Pancreas (tissue), 10 donors: ENCODE measurements at regions not wholly inside any gene's neighbourhood (a gene's known extent, or its start where the extent isn't known, plus 50 kb on each side); places are given as distances from the start of the nearest gene placed in this dataset.

Experiments
- ATAC-seq, 4 donors: fragments of 200-7000 bp; cut with Tn5 transposase; one replicate each; pipeline versions ENCODE4 v1.8.0 to v1.9.1; 2020; ENCODE audit warnings: mild to moderate bottlenecking in 4 of 4, moderate library complexity in 4 of 4
- DNase-seq, 6 donors: peaks; one replicate each; pipeline ENCODE4 v3.0.0-alpha.2; 2020
- FAIRE-seq: peaks from 2 replicates; lab custom pipeline; 2012; peaks lifted over from hg19 to GRCh38; lab: Jason Lieb, UNC
- H3K27ac ChIP-seq, 4 donors: fragments of 200-600 bp; sonication (generic); 1 replicate in 3 of 4; 2 replicates in 1 of 4; pipeline versions ENCODE4 v1.5.0 to v1.8.0; 2020
- H3K27me3 ChIP-seq, 4 donors: fragments of 200-600 bp; one replicate each; pipeline ENCODE4 v1.8.0; 2021
- H3K36me3 ChIP-seq, 3 donors: fragments of 200-600 bp; sonication (generic) in 1 of 3; one replicate each; pipeline versions ENCODE4 v1.5.0 to v1.8.0; 2020 to 2021
- H3K4me1 ChIP-seq, 3 donors: fragments of 200-600 bp; one replicate each; pipeline ENCODE4 v1.8.0; 2021
- H3K4me3 ChIP-seq, 4 donors: fragments of 200-600 bp; sonication (generic) in 2 of 4; one replicate each; pipeline versions ENCODE4 v1.5.0 to v1.8.0; 2020 to 2021
- H3K9me3 ChIP-seq, 4 donors: fragments of 200-600 bp; one replicate each; pipeline ENCODE4 v1.8.0; 2021
- CTCF ChIP-seq, 4 donors: fragments of 200-600 bp; sonication (generic) in 3 of 4; IDR thresholded peaks; one replicate each; pipeline versions ENCODE4 v1.5.0 to v1.8.0; 2021; ENCODE audit warnings: antibody characterized with exemption in 4 of 4
- WGBS, 2 donors: extraction: QIAGEN DNeasy Blood & Tissue Kit; methylation state at CpG; one replicate each; pipeline ENCODE4 v1.1.7; 2013; 5-methylcytosine and 5-hydroxymethylcytosine counted together
- intact Hi-C, 3 donors: fragments of 100-400 bp; cut with DNase I; formaldehyde crosslinking; loops; one replicate each; pipeline versions ENCODE4 v1.11.1 to v1.14.2; 2022
- donor health status: healthy with polysubstance abuse.
- donor health status: DM: no; HTN: no; CAD: no; lungs with moderate emphysema.
- donor health status: DM: no; HTN: no; CAD: no.
- donor health status: control.
- donor health status: control.
- donor health status: Bipolar disorder and iron deficiency.
- donor health status: DM: yes; HTN: yes; CAD: no.
- donor health status: DM: no; HTN: no; CAD: no.
- donor health status: DM: no; HTN: no; CAD: no.
- donor health status: DM: yes; HTN: yes; CAD: no.

GRCh38 chr6:4553387-4553786, 222.8 kb upstream of the CDYL start:
- no peak overlapping the region for H3K4me3 ChIP-seq
- DNase-seq = no peak
- ATAC-seq = no peak
- 69 to 71% methylated on average over 10 of the region's 10 CpGs for WGBS, 2 donors
- TF ChIP-seq CTCF (IDR thresholded peaks at IDR 0.05) = no peak
- no peak for FAIRE-seq
- no peaks in the 10 kb centered on the region for H3K27me3 ChIP-seq
- H3K4me1 ChIP-seq = no peaks in the 10 kb centered on the region
- intact Hi-C loops = no loop called here
- no peaks in the 10 kb centered on the region for H3K9me3 ChIP-seq
- H3K36me3 ChIP-seq = no peaks in the 10 kb centered on the region
- H3K27ac ChIP-seq = no peak overlapping the region

- Histone ChIP-seq H3K9me3 (no peaks in the 10 kb centered on the region), H3K4me3 (no peak overlapping the region), H3K27ac (no peak overlapping the region), H3K27me3 (no peaks in the 10 kb centered on the region), H3K36me3 (no peaks in the 10 kb centered on the region), H3K4me1 (no peaks in the 10 kb centered on the region)
- TF ChIP-seq CTCF (IDR thresholded peaks at IDR 0.05) = no peak
- intact Hi-C loops = no loop called here
- 88 to 95% methylated on average over 1 of the region's 1 CpG for WGBS, 2 donors
- no peak for ATAC-seq
- FAIRE-seq = no peak
- DNase-seq = no peak
These were observed 226.0 kb upstream of the CDYL start for GRCh38 chr6:4550227-4550597.

- WGBS, 2 donors = 85 to 88% methylated on average over 23 of the region's 23 CpGs
- no peak for TF ChIP-seq CTCF (IDR thresholded peaks at IDR 0.05)
- H3K9me3 ChIP-seq = no peaks in the 10 kb centered on the region
- ATAC-seq (no peak), DNase-seq (no peak), FAIRE-seq (no peak)
- H3K27ac ChIP-seq = no peak overlapping the region
- H3K4me3 ChIP-seq = no peak overlapping the region
- intact Hi-C loops = no loop called here
- H3K4me1 ChIP-seq = no peaks in the 10 kb centered on the region
- H3K27me3 ChIP-seq = no peaks in the 10 kb centered on the region
- H3K36me3 ChIP-seq = no peaks in the 10 kb centered on the region
These were observed 226.5 kb upstream of the CDYL start for GRCh38 chr6:4549556-4550226.

- Histone ChIP-seq H3K27me3 (no peaks in the 10 kb centered on the region), H3K4me3 (no peak overlapping the region), H3K4me1 (no peaks in the 10 kb centered on the region), H3K27ac (no peak overlapping the region), H3K36me3 (no peaks in the 10 kb centered on the region), H3K9me3 (no peaks in the 10 kb centered on the region)
- FAIRE-seq (no peak), DNase-seq (no peak), ATAC-seq (no peak)
- intact Hi-C loops = no loop called here
- WGBS, 2 donors = 43 to 62% methylated on average over 4 of the region's 4 CpGs
- TF ChIP-seq CTCF (IDR thresholded peaks at IDR 0.05) = no peak
These were observed 230.3 kb upstream of the CDYL start for GRCh38 chr6:4545893-4546292.

- Histone ChIP-seq H3K36me3 (no peaks in the 10 kb centered on the region), H3K27ac (no peak overlapping the region), H3K9me3 (no peaks in the 10 kb centered on the region), H3K4me3 (no peak overlapping the region), H3K4me1 (no peaks in the 10 kb centered on the region), H3K27me3 (no peaks in the 10 kb centered on the region)
- 30 to 38% methylated on average over 2 of the region's 2 CpGs for WGBS, 2 donors
- FAIRE-seq (no peak), ATAC-seq (no peak), DNase-seq (no peak)
- TF ChIP-seq CTCF (IDR thresholded peaks at IDR 0.05) = no peak
- intact Hi-C loops = no loop called here
These were observed 232.6 kb upstream of the CDYL start for GRCh38 chr6:4543596-4543995.
